ENCODE measurements at regions not wholly inside any gene's neighbourhood (a gene's known extent, or its start where the extent isn't known, plus 50 kb on each side); places are given as distances from the start of the nearest gene placed in this dataset.

DNA sequence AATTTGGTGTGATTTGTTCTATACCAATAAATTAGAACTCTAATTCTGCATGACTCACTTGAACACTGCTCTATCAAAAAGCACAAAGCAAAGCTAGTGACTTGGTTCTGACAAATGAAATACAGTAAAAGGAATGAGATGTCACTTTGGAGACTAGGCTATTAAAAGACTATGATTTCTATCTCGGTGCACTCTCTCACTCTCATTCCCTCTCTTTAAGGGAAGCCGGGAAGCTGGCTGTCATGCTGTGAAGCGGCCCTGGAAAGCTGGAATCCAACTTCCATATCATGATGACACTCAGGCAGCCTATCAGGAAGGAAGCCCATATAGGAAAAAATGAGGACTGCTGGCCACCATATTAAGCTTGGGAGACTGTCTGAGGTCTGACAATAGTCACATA lies 590.1 kb upstream of the CBLB start:
- TF ChIP-seq, protein P1, sequence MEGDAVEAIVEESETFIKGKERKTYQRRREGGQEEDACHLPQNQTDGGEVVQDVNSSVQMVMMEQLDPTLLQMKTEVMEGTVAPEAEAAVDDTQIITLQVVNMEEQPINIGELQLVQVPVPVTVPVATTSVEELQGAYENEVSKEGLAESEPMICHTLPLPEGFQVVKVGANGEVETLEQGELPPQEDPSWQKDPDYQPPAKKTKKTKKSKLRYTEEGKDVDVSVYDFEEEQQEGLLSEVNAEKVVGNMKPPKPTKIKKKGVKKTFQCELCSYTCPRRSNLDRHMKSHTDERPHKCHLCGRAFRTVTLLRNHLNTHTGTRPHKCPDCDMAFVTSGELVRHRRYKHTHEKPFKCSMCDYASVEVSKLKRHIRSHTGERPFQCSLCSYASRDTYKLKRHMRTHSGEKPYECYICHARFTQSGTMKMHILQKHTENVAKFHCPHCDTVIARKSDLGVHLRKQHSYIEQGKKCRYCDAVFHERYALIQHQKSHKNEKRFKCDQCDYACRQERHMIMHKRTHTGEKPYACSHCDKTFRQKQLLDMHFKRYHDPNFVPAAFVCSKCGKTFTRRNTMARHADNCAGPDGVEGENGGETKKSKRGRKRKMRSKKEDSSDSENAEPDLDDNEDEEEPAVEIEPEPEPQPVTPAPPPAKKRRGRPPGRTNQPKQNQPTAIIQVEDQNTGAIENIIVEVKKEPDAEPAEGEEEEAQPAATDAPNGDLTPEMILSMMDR (IDR thresholded peaks at IDR 0.05), result no peak
- no peak for TF ChIP-seq ZFX (IDR thresholded peaks at IDR 0.05; ENCODE audit: borderline replicate concordance)

All from 22Rv1 (cell line).